ENCODE measurements at regions not wholly inside any gene's neighbourhood (a gene's known extent, or its start where the extent isn't known, plus 50 kb on each side); places are given as distances from the start of the nearest gene placed in this dataset.

DNA sequence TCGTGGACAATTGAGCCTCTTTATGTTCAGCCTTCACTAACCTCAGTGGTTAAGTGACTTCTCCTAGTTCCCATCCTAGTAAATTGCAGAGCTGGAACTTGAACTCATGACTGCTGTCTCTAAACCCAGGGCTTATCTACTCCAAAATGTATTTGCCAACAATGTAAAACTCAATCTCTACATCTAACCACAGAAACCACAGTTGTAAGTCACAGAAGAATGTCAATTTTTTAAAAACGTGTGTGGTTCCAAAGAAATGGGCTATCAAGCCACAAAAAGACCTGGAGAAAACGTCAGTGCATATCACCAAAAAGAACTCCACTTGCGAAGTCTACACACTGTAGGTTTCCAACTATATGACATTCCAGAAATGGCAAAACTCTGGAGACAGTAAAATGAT, 172.6 kb upstream of the HMCN1 start:
- TF ChIP-seq, protein P1, sequence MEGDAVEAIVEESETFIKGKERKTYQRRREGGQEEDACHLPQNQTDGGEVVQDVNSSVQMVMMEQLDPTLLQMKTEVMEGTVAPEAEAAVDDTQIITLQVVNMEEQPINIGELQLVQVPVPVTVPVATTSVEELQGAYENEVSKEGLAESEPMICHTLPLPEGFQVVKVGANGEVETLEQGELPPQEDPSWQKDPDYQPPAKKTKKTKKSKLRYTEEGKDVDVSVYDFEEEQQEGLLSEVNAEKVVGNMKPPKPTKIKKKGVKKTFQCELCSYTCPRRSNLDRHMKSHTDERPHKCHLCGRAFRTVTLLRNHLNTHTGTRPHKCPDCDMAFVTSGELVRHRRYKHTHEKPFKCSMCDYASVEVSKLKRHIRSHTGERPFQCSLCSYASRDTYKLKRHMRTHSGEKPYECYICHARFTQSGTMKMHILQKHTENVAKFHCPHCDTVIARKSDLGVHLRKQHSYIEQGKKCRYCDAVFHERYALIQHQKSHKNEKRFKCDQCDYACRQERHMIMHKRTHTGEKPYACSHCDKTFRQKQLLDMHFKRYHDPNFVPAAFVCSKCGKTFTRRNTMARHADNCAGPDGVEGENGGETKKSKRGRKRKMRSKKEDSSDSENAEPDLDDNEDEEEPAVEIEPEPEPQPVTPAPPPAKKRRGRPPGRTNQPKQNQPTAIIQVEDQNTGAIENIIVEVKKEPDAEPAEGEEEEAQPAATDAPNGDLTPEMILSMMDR (IDR thresholded peaks at IDR 0.05; ENCODE audit: extremely low read depth in 1 of 2, insufficient read depth in 1 of 2, low read depth in 1 of 2, low read length in 2 of 2) = no peak
- TF ChIP-seq EZH2 (IDR thresholded peaks at IDR 0.05; ENCODE audit: borderline replicate concordance, low read depth, low read length, severe bottlenecking) = no peak
- TF ChIP-seq POLR2A (IDR thresholded peaks at IDR 0.05; ENCODE audit: low read depth, low read length) = no peak
- no peak for TF ChIP-seq POLR2AphosphoS5 (IDR thresholded peaks at IDR 0.05; ENCODE audit: insufficient read depth, low read depth, low read length)

All from endothelial cell of umbilical vein (primary cell).